Muscle layer of colon (tissue), 2 donors: ENCODE measurements at regions not wholly inside any gene's neighbourhood (a gene's known extent, or its start where the extent isn't known, plus 50 kb on each side); places are given as distances from the start of the nearest gene placed in this dataset.
"Not testable (repeated sequence)": the region's sequence is repeated elsewhere in the genome, so short reads cannot be mapped to it uniquely, and the experiment has no call there.

Source experiments
- H3K27ac ChIP-seq: one replicate; pipeline ENCODE4 v1.7.0; 2013; ENCODE audit warnings: low read depth, mild to moderate bottlenecking, low read length, moderate library complexity
- H3K27me3 ChIP-seq, 2 donors: one replicate each; pipeline ENCODE4 v1.7.0; 2013; ENCODE audit warnings: low read length in 2 of 2, mild to moderate bottlenecking in 2 of 2; ENCODE audit not compliant: insufficient read depth in 2 of 2, control insufficient read depth in 1 of 2
- H3K36me3 ChIP-seq: one replicate; pipeline ENCODE4 v1.7.0; 2013; ENCODE audit warnings: mild to moderate bottlenecking, low read length; ENCODE audit not compliant: insufficient read depth
- H3K4me1 ChIP-seq: one replicate; pipeline ENCODE4 v1.7.0; 2013; ENCODE audit warnings: mild to moderate bottlenecking, low read length; ENCODE audit not compliant: insufficient read depth
- H3K4me3 ChIP-seq, 2 donors: one replicate each; pipeline ENCODE4 v1.7.0; 2013; ENCODE audit warnings: low read length in 2 of 2, low read depth in 1 of 2, mild to moderate bottlenecking in 1 of 2, moderate library complexity in 1 of 2
- H3K9ac ChIP-seq: one replicate; pipeline ENCODE4 v1.7.0; 2013; ENCODE audit warnings: low read length
- H3K9me3 ChIP-seq: one replicate; pipeline ENCODE4 v1.7.0; 2013; ENCODE audit warnings: mild to moderate bottlenecking, low read length
- donor health status: abdominal sarcoma.
- donor health status: Adenocarcinoma of cecum.

- H3K9ac ChIP-seq, H3K36me3 ChIP-seq, H3K9me3 ChIP-seq, H3K27me3 ChIP-seq, H3K27ac ChIP-seq, H3K4me3 ChIP-seq, H3K4me1 ChIP-seq: not testable (repeated sequence)
These were observed 403.5 kb downstream of the THBS2 start for GRCh38 chr6:168850027-168850736.

- no peak overlapping the region for H3K9ac ChIP-seq
- H3K4me1 ChIP-seq = peaks cover 4% of the 10 kb centered on the region
- no peaks in the 10 kb centered on the region for H3K36me3 ChIP-seq
- no peaks in the 10 kb centered on the region for H3K27me3 ChIP-seq
- no peak overlapping the region for H3K4me3 ChIP-seq
- no peak overlapping the region for H3K27ac ChIP-seq
- H3K9me3 ChIP-seq = no peaks in the 10 kb centered on the region
These were observed 404.2 kb downstream of the THBS2 start for GRCh38 chr6:168849459-168849858.

- H3K9me3 ChIP-seq = no peaks in the 10 kb centered on the region
- peaks cover 4% of the 10 kb centered on the region for H3K4me1 ChIP-seq
- no peaks in the 10 kb centered on the region for H3K27me3 ChIP-seq
- H3K36me3 ChIP-seq = no peaks in the 10 kb centered on the region
- no peak overlapping the region for H3K27ac ChIP-seq
- no peak overlapping the region for H3K9ac ChIP-seq
- no peak overlapping the region for H3K4me3 ChIP-seq
These were observed 404.8 kb downstream of the THBS2 start for GRCh38 chr6:168848797-168849196.

- Histone ChIP-seq H3K9ac (no peak overlapping the region), H3K27ac (no peak overlapping the region), H3K36me3 (no peaks in the 10 kb centered on the region), H3K9me3 (no peaks in the 10 kb centered on the region), H3K4me3 (no peak overlapping the region), H3K27me3 (no peaks in the 10 kb centered on the region), H3K4me1 (no peaks in the 10 kb centered on the region)
These were observed 404.0 kb downstream of the SMOC2 start for GRCh38 chr6:168844821-168845609.

GRCh38 chr6:168842632-168843212 is 401.7 kb downstream of the SMOC2 start:
- not testable (repeated sequence) for H3K27me3 ChIP-seq, H3K9ac ChIP-seq, H3K4me1 ChIP-seq, H3K4me3 ChIP-seq, H3K36me3 ChIP-seq, H3K27ac ChIP-seq, H3K9me3 ChIP-seq

GRCh38 chr6:168841609-168842278 is 400.8 kb downstream of the SMOC2 start:
- no peaks in the 10 kb centered on the region for H3K36me3 ChIP-seq
- no peak overlapping the region for H3K27ac ChIP-seq
- no peak overlapping the region for H3K4me3 ChIP-seq
- H3K9ac ChIP-seq = no peak overlapping the region
- H3K9me3 ChIP-seq = no peaks in the 10 kb centered on the region
- no peaks in the 10 kb centered on the region for H3K4me1 ChIP-seq
- no peaks in the 10 kb centered on the region for H3K27me3 ChIP-seq

- not testable (repeated sequence) for H3K9me3 ChIP-seq, H3K4me3 ChIP-seq, H3K27ac ChIP-seq, H3K4me1 ChIP-seq, H3K9ac ChIP-seq, H3K36me3 ChIP-seq, H3K27me3 ChIP-seq
These were observed 399.9 kb downstream of the SMOC2 start for GRCh38 chr6:168840932-168841331.

- H3K4me1 ChIP-seq, H3K36me3 ChIP-seq, H3K4me3 ChIP-seq, H3K9me3 ChIP-seq, H3K9ac ChIP-seq, H3K27ac ChIP-seq, H3K27me3 ChIP-seq: not testable (repeated sequence)
These were observed 399.3 kb downstream of the SMOC2 start for GRCh38 chr6:168840299-168840698.

GRCh38 chr6:168838037-168838399 is 397.0 kb downstream of the SMOC2 start:
- no peaks in the 10 kb centered on the region for H3K9me3 ChIP-seq
- H3K4me1 ChIP-seq = no peaks in the 10 kb centered on the region
- no peak overlapping the region for H3K4me3 ChIP-seq
- H3K9ac ChIP-seq = no peak overlapping the region
- H3K27me3 ChIP-seq = no peaks in the 10 kb centered on the region
- H3K36me3 ChIP-seq = no peaks in the 10 kb centered on the region
- H3K27ac ChIP-seq = no peak overlapping the region

GRCh38 chr6:168837254-168838036 is 396.5 kb downstream of the SMOC2 start:
- H3K27ac ChIP-seq = no peak overlapping the region

GRCh38 chr6:168835991-168836390 is 395.0 kb downstream of the SMOC2 start:
- no peak overlapping the region for H3K27ac ChIP-seq
- no peak overlapping the region for H3K4me3 ChIP-seq
- no peak overlapping the region for H3K9ac ChIP-seq
- H3K27me3 ChIP-seq = no peaks in the 10 kb centered on the region
- H3K4me1 ChIP-seq = no peaks in the 10 kb centered on the region
- H3K9me3 ChIP-seq = no peaks in the 10 kb centered on the region
- no peaks in the 10 kb centered on the region for H3K36me3 ChIP-seq

More at GRCh38 chr6:168837254-168838036, 396.5 kb downstream of the SMOC2 start:
- Histone ChIP-seq H3K36me3 (no peaks in the 10 kb centered on the region), H3K9ac (no peak overlapping the region), H3K4me3 (no peak overlapping the region), H3K4me1 (no peaks in the 10 kb centered on the region), H3K9me3 (no peaks in the 10 kb centered on the region), H3K27me3 (no peaks in the 10 kb centered on the region)
